ENCODE measurements at regions not wholly inside any gene's neighbourhood (a gene's known extent, or its start where the extent isn't known, plus 50 kb on each side); places are given as distances from the start of the nearest gene placed in this dataset.

GRCh38 chr5:173771725-173772383, 116.3 kb upstream of the CPEB4 start:
- 74% methylated on average over 11 of the region's 11 CpGs for WGBS (ENCODE audit: insufficient coverage, low coverage, missing lambda C conversion rate)
- Histone ChIP-seq H3K9ac (ENCODE audit: insufficient read depth in 1 of 2, low read depth in 2 of 2, low read length in 2 of 2) (peak overlapping the region in 1 of 2 experiments; percentile 6; a peak in 1 of 4 replicates), H3K79me2 (ENCODE audit: control insufficient read depth, insufficient read depth, low read length) (no peaks in the 10 kb centered on the region), H3K9me1 (ENCODE audit: control insufficient read depth, insufficient read depth, low read length) (no peaks in the 10 kb centered on the region), H3K27ac (ENCODE audit: extremely low read depth, low read depth, low read length) (no peak overlapping the region; the same call in 2 of the 3 replicates), H3K27me3 (ENCODE audit: control insufficient read depth in 2 of 2, insufficient read depth in 2 of 2, low read length in 2 of 2) (no peaks in the 10 kb centered on the region), H2AFZ (ENCODE audit: low read depth, low read length) (peak overlapping the region; percentile 94; the same call in 1 of the 2 replicates), H3K36me3 (ENCODE audit: control insufficient read depth, insufficient read depth, low read length) (no peaks in the 10 kb centered on the region), H3K4me2 (ENCODE audit: insufficient read depth, low read length) (peak overlapping the region; percentile 17; the same call in 1 of the 2 replicates), H3K4me3 (no peak overlapping the region), H3K4me1 (replicated peaks in 1 of 2; ENCODE audit: control insufficient read depth in 2 of 2, insufficient read depth in 2 of 2, low read length in 2 of 2) (peaks cover 11 to 41% of the 10 kb centered on the region in 2 experiments), H4K20me1 (replicated peaks; ENCODE audit: control insufficient read depth, insufficient read depth, low read length) (no peaks in the 10 kb centered on the region), H3K9me3 (replicated peaks; ENCODE audit: control insufficient read depth, insufficient read depth, low read depth, low read length) (no peaks in the 10 kb centered on the region)
- in situ Hi-C loops (cut with MboI) (no loop called here), intact Hi-C loops (cut with micrococcal nuclease) (no loop called here)
- no TSS peak for BruUV-seq (replicated peaks)
- DNase-seq (ENCODE audit: extremely low read depth in 1 of 4, low spot score in 3 of 4) (no peak), FAIRE-seq (no peak), ATAC-seq (no peak)
- ChIA-PET CTCF (ENCODE audit: low intra/inter-chr PET ratio) (no interaction called here), POLR2A (interaction anchor here (0.9 to 2.5 kb wide), 6 partner anchors 9 to 119 kb away, joined by 3 to 7 read pairs (median 4); no protein-coding TSS in a partner anchor)
- TF ChIP-seq ADNP (tag; IDR thresholded peaks at IDR 0.05) (peak; percentile 17; the same call in 1 of the 2 replicates), DNMT1 (IDR thresholded peaks at IDR 0.05) (no peak), POLR3G (IDR thresholded peaks at IDR 0.05; ENCODE audit: extremely low read depth, insufficient read length, insufficient replicate concordance) (no peak), FOXK2 (conservative IDR thresholded peaks at IDR 0.05 in 1 of 2, IDR thresholded peaks at IDR 0.05 in 1 of 2; ENCODE audit: low read depth in 2 of 2) (no peak), MEF2A (IDR thresholded peaks at IDR 0.05; ENCODE audit: control insufficient read depth, low read depth, low read length) (no peak), ZBTB40 (IDR thresholded peaks at IDR 0.05) (no peak), ZBTB40 (CRISPR knock-in tag; IDR thresholded peaks at IDR 0.05) (no peak), ZFP36 (IDR thresholded peaks at IDR 0.05; ENCODE audit: low read depth, low read length, partially characterized antibody) (peak; percentile 74), THRA (IDR thresholded peaks at IDR 0.05) (no peak)

Measured in K562 (cell line).